Anterior cingulate cortex (tissue), 58 donors: ENCODE measurements at regions not wholly inside any gene's neighbourhood (a gene's known extent, or its start where the extent isn't known, plus 50 kb on each side); places are given as distances from the start of the nearest gene placed in this dataset.
"Not testable (repeated sequence)": the region's sequence is repeated elsewhere in the genome, so short reads cannot be mapped to it uniquely, and the experiment has no call there.

Experiments used
- DNase-seq, 58 donors: peaks; one replicate each; lab custom pipeline; 2025; lab: John Stamatoyannopoulos, UW

- DNase-seq, result no peak
These were observed 114.3 kb downstream of the NPIPB5 start for GRCh38 chr16:22624800-22625533.

DNA sequence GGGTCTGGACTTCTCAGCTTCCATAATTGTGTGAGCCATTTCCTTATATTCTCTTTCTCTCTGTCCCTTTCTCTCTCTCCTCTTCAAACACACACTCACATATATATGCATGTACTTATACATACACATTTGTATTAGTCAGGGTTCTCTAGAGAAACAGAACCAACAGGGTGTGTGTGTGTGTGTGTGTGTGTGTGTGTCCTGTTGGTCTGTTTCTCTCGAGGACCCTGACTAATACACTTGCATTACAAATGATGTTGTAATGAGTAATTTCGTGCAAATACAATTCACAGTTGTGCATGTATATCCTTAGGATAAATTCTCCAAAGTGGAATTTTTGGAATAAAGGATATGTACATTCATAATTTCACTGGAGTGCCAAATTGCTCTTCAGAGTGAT, 115.3 kb downstream of the NPIPB5 start:
- no peak for DNase-seq

DNA sequence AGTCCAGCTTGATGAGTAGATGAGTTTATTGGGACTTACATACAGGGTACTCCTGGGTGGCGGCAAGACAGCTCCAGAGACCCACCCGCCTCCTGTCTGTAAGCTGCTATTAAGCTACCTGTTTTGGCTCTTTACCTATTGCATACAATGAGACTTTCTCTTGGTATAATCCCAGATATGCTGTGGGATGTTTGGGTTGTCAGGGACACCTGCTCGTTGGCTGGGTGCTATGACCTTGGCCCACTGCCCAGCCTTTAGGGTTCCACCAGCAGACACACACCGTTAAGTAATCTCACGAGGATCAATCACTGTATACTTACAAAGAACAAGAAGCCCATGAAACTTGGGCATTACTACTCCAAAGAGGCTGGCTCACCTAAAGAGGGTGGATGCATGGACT, 116.4 kb downstream of the NPIPB5 start:
- DNase-seq, result no peak

- no peak for DNase-seq
These were observed 118.3 kb downstream of the NPIPB5 start for GRCh38 chr16:22628994-22629393.

- no peak for DNase-seq
These were observed 119.6 kb downstream of the NPIPB5 start for GRCh38 chr16:22630242-22630641.

GRCh38 chr16:22631264-22631663, 120.6 kb downstream of the NPIPB5 start:
- no peak for DNase-seq

- no peak for DNase-seq
These were observed 121.9 kb downstream of the NPIPB5 start for GRCh38 chr16:22632606-22633005.

GRCh38 chr16:22633280-22633679, 122.6 kb downstream of the NPIPB5 start:
- DNase-seq, result no peak

DNA sequence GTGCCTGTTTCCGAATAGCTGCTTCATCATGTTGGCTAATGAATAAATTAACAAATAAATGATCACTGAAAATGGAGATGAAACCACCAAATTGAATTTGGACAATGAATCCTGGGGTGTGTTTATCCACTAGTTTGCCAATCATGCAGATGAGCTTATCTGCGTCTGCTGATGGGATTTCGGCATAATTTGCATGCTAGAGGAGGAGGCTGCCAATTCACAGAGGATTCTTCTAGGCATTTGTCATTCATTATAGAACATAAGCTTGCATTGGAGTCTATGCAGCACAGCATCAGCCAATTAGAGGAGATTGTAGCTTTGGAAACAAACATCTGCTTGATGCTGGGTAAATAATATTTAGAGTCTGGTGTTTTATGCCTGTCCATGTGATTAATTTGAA, 123.1 kb downstream of the NPIPB5 start:
- DNase-seq, result peak in 3 of 58 donors; percentile 7 to 46 (median 36)

- DNase-seq, result peak in 11 of 58 donors; percentile 12 to 57 (median 33)
These were observed 124.3 kb downstream of the NPIPB5 start for GRCh38 chr16:22634954-22635353.

GRCh38 chr16:22635357-22635761, 124.7 kb downstream of the NPIPB5 start:
- peak in 9 of 58 donors; percentile 18 to 57 (median 46) for DNase-seq

GRCh38 chr16:22635801-22636200, 125.1 kb downstream of the NPIPB5 start:
- no peak for DNase-seq

GRCh38 chr16:22638393-22639206, 127.9 kb downstream of the NPIPB5 start:
- no peak for DNase-seq

DNA sequence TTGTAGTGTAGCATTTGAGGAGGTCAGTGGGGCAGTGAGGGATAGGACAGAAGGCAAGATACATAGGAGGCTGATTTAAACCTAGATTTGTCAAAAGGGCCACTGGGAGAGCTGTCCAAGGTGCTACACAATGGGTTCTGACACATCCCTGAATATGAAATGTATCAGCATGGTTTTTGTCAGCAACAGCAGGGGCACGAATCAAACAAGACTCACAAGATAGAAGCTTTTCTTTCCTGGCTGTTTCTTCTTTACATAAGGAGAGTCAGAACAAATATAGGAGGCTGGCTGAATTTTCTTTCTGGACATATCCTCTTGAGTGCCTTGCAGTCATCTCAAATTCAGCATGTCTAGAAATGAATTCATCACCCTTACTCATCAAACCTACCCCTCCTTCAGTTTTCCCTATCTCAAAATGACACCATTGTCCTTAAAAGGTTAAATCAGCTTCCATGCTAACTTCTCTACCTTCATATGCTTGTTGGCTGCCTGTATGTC, 130.5 kb downstream of the NPIPB5 start:
- no peak for DNase-seq

- peak in 1 of 58 donors; percentile 18 for DNase-seq
These were observed 131.9 kb downstream of the NPIPB5 start for GRCh38 chr16:22642416-22643088.

DNA sequence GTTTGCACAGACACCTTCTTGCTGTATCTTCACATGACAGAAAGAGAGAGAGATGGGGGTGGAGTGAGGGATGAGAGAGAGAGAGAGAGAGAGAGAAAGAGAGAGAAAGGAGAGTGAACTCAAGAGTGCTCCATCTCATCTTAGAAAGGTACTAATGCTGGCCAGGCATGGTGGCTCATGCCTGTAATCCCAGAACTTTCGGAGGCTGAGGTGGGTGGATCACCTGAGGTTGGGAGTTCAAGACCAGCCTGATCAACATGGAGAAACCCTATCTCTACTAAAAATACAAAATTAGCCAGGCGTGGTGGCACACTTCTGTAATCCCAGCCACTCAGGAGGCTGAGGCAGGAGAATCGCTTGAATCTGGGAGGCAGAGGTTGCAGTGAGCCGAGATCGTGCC, 132.5 kb downstream of the NPIPB5 start:
- DNase-seq, result not testable (repeated sequence)

GRCh38 chr16:22643886-22644285, 133.2 kb downstream of the NPIPB5 start:
- DNase-seq, result no peak

DNA sequence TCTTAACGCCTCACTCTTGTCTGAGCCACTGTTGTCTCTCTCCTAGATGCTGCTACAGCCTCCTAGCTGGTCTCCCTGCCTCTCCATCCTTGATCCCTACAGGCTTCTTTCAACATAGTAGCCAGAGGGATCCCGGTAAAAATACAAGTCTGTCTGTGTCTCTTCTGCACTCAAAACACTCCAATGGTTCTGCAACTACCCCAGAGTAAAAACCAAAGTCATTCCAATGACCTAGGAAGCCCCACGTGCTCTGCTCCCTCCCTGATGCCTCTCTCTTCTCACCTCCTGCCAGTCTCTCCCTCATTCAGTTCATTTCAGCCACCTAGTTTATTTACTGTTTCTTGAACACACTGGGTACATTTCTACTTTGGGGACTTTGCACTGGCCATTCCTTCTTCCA, 135.2 kb downstream of the NPIPB5 start:
- DNase-seq, result no peak

- DNase-seq, result no peak
These were observed 136.4 kb downstream of the NPIPB5 start for GRCh38 chr16:22646948-22647556.

- DNase-seq, result no peak
These were observed 137.4 kb downstream of the NPIPB5 start for GRCh38 chr16:22648141-22648540.

- no peak for DNase-seq
These were observed 138.2 kb downstream of the NPIPB5 start for GRCh38 chr16:22648941-22649340.
